Activated CD4-positive, alpha-beta T cell treated with anti-CD3 and anti-CD28 coated beads for 36 hours (primary cell): ENCODE measurements at regions not wholly inside any gene's neighbourhood (a gene's known extent, or its start where the extent isn't known, plus 50 kb on each side); places are given as distances from the start of the nearest gene placed in this dataset.
"Not testable (repeated sequence)": the region's sequence is repeated elsewhere in the genome, so short reads cannot be mapped to it uniquely, and the experiment has no call there.

ENCODE experiments used
- ATAC-seq: fragments of 200-7000 bp; cut with Tn5 transposase; one replicate; pipeline ENCODE4 v1.10.0; 2021; ENCODE audit warnings: mild to moderate bottlenecking, moderate library complexity
- CTCF ChIA-PET: fragments of 350-600 bp; sonication (Branson Sonifier 250); formaldehyde crosslinking; loops from one replicate; lab custom pipeline; 2021; ENCODE audit warnings: antibody characterized with exemption; lab: Charles Lee
- POLR2A ChIA-PET: fragments of 350-600 bp; sonication (Branson Sonifier 250); formaldehyde crosslinking; loops from one replicate; lab custom pipeline; 2021; ENCODE audit warnings: antibody characterized with exemption, inconsistent platforms; lab: Charles Lee
- DNase-seq: peaks from one replicate; pipeline ENCODE4 v3.0.0-alpha.2; 2020
- H3K27ac Mint-ChIP-seq: one replicate; pipeline ENCODE4 v1.8.0; 2021; ENCODE audit warnings: mixed read lengths
- H3K27me3 Mint-ChIP-seq: one replicate; pipeline ENCODE4 v1.8.0; 2021; ENCODE audit warnings: mixed read lengths
- H3K36me3 Mint-ChIP-seq: one replicate; pipeline ENCODE4 v1.8.0; 2021; ENCODE audit warnings: low read depth, mixed read lengths
- H3K4me1 Mint-ChIP-seq: one replicate; pipeline ENCODE4 v1.8.0; 2021; ENCODE audit warnings: mixed read lengths
- H3K4me3 Mint-ChIP-seq: one replicate; pipeline ENCODE4 v1.8.0; 2021; ENCODE audit warnings: mild to moderate bottlenecking, moderate library complexity, mixed read lengths
- H3K9me3 Mint-ChIP-seq: one replicate; pipeline ENCODE4 v1.8.0; 2021; ENCODE audit warnings: low read depth, mixed read lengths
- intact Hi-C, 2 experiments: fragments of 100-400 bp; cut with DNase I in 1 of 2; cut with micrococcal nuclease in 1 of 2; formaldehyde crosslinking; loops; one replicate each; pipeline versions ENCODE4 v1.14.2 to v1.15.1; 2022 to 2024; cut with DNase I, micrococcal nuclease

GRCh38 chrX:69069086-69069445 is 96.2 kb downstream of the PJA1 start:
- POLR2A ChIA-PET = no interaction called here
- intact Hi-C loops = no loop called here
- H3K27me3 Mint-ChIP-seq = no peaks in the 10 kb centered on the region

GRCh38 chrX:69068301-69069085 is 96.8 kb downstream of the PJA1 start:
- Mint-ChIP-seq H3K9me3 (no peaks in the 10 kb centered on the region), H3K27ac (no peak overlapping the region), H3K36me3 (no peaks in the 10 kb centered on the region), H3K4me3 (no peak overlapping the region), H3K27me3 (no peaks in the 10 kb centered on the region), H3K4me1 (no peaks in the 10 kb centered on the region)
- no peak for ATAC-seq
- ChIA-PET POLR2A (no interaction called here), CTCF (interaction anchor here (0.5 to 0.6 kb wide), 2 partner anchors 261 to 484 kb away, joined by 3 to 4 read pairs; no protein-coding TSS in a partner anchor)
- intact Hi-C loops = no loop called here
- no peak for DNase-seq

More at GRCh38 chrX:69069086-69069445, 96.2 kb downstream of the PJA1 start:
- Mint-ChIP-seq H3K9me3 (no peaks in the 10 kb centered on the region), H3K4me1 (no peaks in the 10 kb centered on the region), H3K36me3 (no peaks in the 10 kb centered on the region), H3K27ac (no peak overlapping the region), H3K4me3 (no peak overlapping the region)
- no peak for ATAC-seq
- CTCF ChIA-PET = interaction anchor here (0.6 kb wide), 1 partner anchor 485 kb away, joined by 4 read pairs; no protein-coding TSS in a partner anchor
- DNase-seq = no peak

GRCh38 chrX:69067841-69068240 is 97.4 kb downstream of the PJA1 start:
- no peaks in the 10 kb centered on the region for H3K9me3 Mint-ChIP-seq
- ATAC-seq (no peak), DNase-seq (no peak)
- H3K4me3 Mint-ChIP-seq = no peak overlapping the region
- POLR2A ChIA-PET = no interaction called here
- no peak overlapping the region for H3K27ac Mint-ChIP-seq
- H3K36me3 Mint-ChIP-seq = no peaks in the 10 kb centered on the region
- H3K27me3 Mint-ChIP-seq = no peaks in the 10 kb centered on the region
- H3K4me1 Mint-ChIP-seq = no peaks in the 10 kb centered on the region
- intact Hi-C loops = no loop called here
- CTCF ChIA-PET = interaction anchor here (0.5 kb wide), 1 partner anchor 260 kb away, joined by 3 read pairs; no protein-coding TSS in a partner anchor

GRCh38 chrX:69066966-69067525 is 98.2 kb downstream of the PJA1 start:
- POLR2A ChIA-PET = no interaction called here
- intact Hi-C loops = no loop called here
- CTCF ChIA-PET = no interaction called here

GRCh38 chrX:69066021-69066757 is 99.1 kb downstream of the PJA1 start:
- no peak overlapping the region for H3K4me3 Mint-ChIP-seq
- H3K9me3 Mint-ChIP-seq = no peaks in the 10 kb centered on the region
- no peaks in the 10 kb centered on the region for H3K27me3 Mint-ChIP-seq
- ATAC-seq (no peak), DNase-seq (no peak)
- ChIA-PET CTCF (interaction anchor here (0.6 kb wide), 1 partner anchor 237 kb away, joined by 3 read pairs; the partner anchor contains the start of gene EFNB1), POLR2A (no interaction called here)
- H3K36me3 Mint-ChIP-seq = no peaks in the 10 kb centered on the region
- H3K27ac Mint-ChIP-seq = no peak overlapping the region
- no peaks in the 10 kb centered on the region for H3K4me1 Mint-ChIP-seq
- intact Hi-C loops = no loop called here

More at GRCh38 chrX:69066966-69067525, 98.2 kb downstream of the PJA1 start:
- H3K4me3 Mint-ChIP-seq = no peak overlapping the region
- no peak overlapping the region for H3K27ac Mint-ChIP-seq
- ATAC-seq (no peak), DNase-seq (no peak)
- no peaks in the 10 kb centered on the region for H3K36me3 Mint-ChIP-seq
- no peaks in the 10 kb centered on the region for H3K27me3 Mint-ChIP-seq
- H3K9me3 Mint-ChIP-seq = no peaks in the 10 kb centered on the region
- no peaks in the 10 kb centered on the region for H3K4me1 Mint-ChIP-seq

- Mint-ChIP-seq H3K27me3 (no peaks in the 10 kb centered on the region), H3K4me1 (no peaks in the 10 kb centered on the region), H3K4me3 (no peak overlapping the region), H3K36me3 (no peaks in the 10 kb centered on the region), H3K9me3 (no peaks in the 10 kb centered on the region), H3K27ac (no peak overlapping the region)
- intact Hi-C loops = no loop called here
- ATAC-seq = no peak
- POLR2A ChIA-PET = no interaction called here
- DNase-seq = no peak
- CTCF ChIA-PET = interaction anchor here (0.6 kb wide), 2 partner anchors 217 to 237 kb away, joined by 3 read pairs; partner anchors contain the start of gene EFNB1
Measured at GRCh38 chrX:69065451-69065850, 99.8 kb downstream of the PJA1 start.

GRCh38 chrX:69063486-69063885 is 101.8 kb downstream of the PJA1 start:
- intact Hi-C loops = no loop called here
- no peak overlapping the region for H3K27ac Mint-ChIP-seq
- ATAC-seq = no peak
- POLR2A ChIA-PET = no interaction called here
- CTCF ChIA-PET = no interaction called here
- H3K4me1 Mint-ChIP-seq = no peaks in the 10 kb centered on the region
- H3K9me3 Mint-ChIP-seq = no peaks in the 10 kb centered on the region
- H3K36me3 Mint-ChIP-seq = no peaks in the 10 kb centered on the region
- DNase-seq = no peak
- no peak overlapping the region for H3K4me3 Mint-ChIP-seq
- no peaks in the 10 kb centered on the region for H3K27me3 Mint-ChIP-seq

- Mint-ChIP-seq H3K4me3 (no peak overlapping the region), H3K27me3 (no peaks in the 10 kb centered on the region), H3K27ac (no peak overlapping the region), H3K36me3 (no peaks in the 10 kb centered on the region), H3K4me1 (no peaks in the 10 kb centered on the region), H3K9me3 (no peaks in the 10 kb centered on the region)
- ChIA-PET POLR2A (no interaction called here), CTCF (no interaction called here)
- intact Hi-C loops = no loop called here
- DNase-seq (no peak), ATAC-seq (no peak)
Measured at GRCh38 chrX:69062493-69062892, 102.8 kb downstream of the PJA1 start.

- no peak overlapping the region for H3K27ac Mint-ChIP-seq
- no peaks in the 10 kb centered on the region for H3K9me3 Mint-ChIP-seq
- ATAC-seq = no peak
- no peaks in the 10 kb centered on the region for H3K27me3 Mint-ChIP-seq
- H3K4me1 Mint-ChIP-seq = no peaks in the 10 kb centered on the region
- no peak overlapping the region for H3K4me3 Mint-ChIP-seq
- DNase-seq = no peak
- CTCF ChIA-PET = interaction anchor here (1.0 kb wide), 1 partner anchor 238 kb away, joined by 6 read pairs; no protein-coding TSS in a partner anchor
- intact Hi-C loops = no loop called here
- POLR2A ChIA-PET = no interaction called here
- no peaks in the 10 kb centered on the region for H3K36me3 Mint-ChIP-seq
Measured at GRCh38 chrX:69060631-69061408, 104.4 kb downstream of the PJA1 start.

GRCh38 chrX:69055193-69055592 is 110.1 kb downstream of the PJA1 start:
- no peaks in the 10 kb centered on the region for H3K36me3 Mint-ChIP-seq
- DNase-seq = no peak
- POLR2A ChIA-PET = no interaction called here
- intact Hi-C loops = no loop called here
- no peaks in the 10 kb centered on the region for H3K27me3 Mint-ChIP-seq
- no peak overlapping the region for H3K27ac Mint-ChIP-seq
- no peaks in the 10 kb centered on the region for H3K4me1 Mint-ChIP-seq
- no peak overlapping the region for H3K4me3 Mint-ChIP-seq
- ATAC-seq = no peak
- H3K9me3 Mint-ChIP-seq = no peaks in the 10 kb centered on the region
- CTCF ChIA-PET = no interaction called here

- H3K36me3 Mint-ChIP-seq, H3K4me1 Mint-ChIP-seq, DNase-seq, ATAC-seq, CTCF ChIA-PET, H3K27me3 Mint-ChIP-seq, H3K4me3 Mint-ChIP-seq, POLR2A ChIA-PET, intact Hi-C loops, H3K27ac Mint-ChIP-seq, H3K9me3 Mint-ChIP-seq: not testable (repeated sequence)
Measured at GRCh38 chrX:69054497-69054896, 110.8 kb downstream of the PJA1 start.
